Fibroblast of skin of back (primary cell): ENCODE measurements at regions not wholly inside any gene's neighbourhood (a gene's known extent, or its start where the extent isn't known, plus 50 kb on each side); places are given as distances from the start of the nearest gene placed in this dataset.
"Not testable (repeated sequence)": the region's sequence is repeated elsewhere in the genome, so short reads cannot be mapped to it uniquely, and the experiment has no call there.

Experiments
- DNase-seq: peaks from one replicate; pipeline ENCODE4 v3.0.0-alpha.2; 2013

- no peak for DNase-seq
These were observed 129.8 kb upstream of the GBE1 start for GRCh38 chr3:81891055-81891895.

DNA sequence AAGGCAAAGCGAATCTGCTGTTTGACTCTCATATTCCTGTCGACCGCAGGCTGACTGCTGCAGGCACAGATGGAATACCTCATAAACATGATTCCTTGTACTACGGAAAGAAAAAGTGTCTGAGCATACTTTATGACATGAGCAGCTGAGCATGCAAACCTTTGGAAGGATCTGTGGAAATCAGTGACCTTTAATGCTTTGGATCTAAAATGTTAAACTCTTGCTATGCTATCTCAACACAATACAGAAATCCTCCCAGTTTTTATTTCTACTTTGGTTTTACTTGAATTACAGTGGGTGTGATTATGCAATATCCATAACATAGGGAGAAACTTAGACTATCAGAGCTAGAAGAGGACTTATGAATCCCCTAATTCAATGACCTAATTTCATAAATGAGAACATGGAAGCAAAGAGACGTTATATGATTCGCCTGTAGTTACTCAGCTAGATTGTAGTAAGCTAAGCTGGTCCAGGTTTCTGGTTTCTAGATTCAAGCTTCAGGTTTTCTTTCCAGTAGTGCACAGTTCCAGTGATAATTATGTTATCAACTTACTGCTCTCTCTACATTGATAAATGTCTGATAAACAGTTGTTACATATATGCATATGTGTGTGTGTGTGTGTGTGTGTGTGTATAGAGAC lies 127.6 kb upstream of the GBE1 start:
- DNase-seq, result no peak

DNA sequence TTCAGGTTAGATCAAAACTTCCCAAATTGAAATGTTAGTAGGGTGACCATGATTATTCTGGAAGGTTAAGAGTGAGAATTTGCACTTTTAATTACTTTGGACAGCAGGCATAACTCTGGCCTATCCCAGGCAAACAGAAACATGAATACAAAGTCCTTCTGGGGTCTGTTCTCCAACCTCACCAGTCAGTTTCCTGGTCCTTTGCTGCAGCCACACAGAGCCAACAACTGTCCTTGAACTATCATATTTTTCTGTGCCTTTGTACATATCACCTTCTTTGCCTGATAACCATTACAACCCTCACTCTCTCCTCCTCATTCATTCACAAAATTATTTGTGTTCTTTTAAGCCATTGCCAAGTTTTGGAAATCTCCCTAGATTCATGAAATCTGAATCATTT lies 126.0 kb upstream of the GBE1 start:
- no peak for DNase-seq

GRCh38 chr3:81886081-81886480 lies 124.6 kb upstream of the GBE1 start:
- DNase-seq, result peak; percentile 20

DNA sequence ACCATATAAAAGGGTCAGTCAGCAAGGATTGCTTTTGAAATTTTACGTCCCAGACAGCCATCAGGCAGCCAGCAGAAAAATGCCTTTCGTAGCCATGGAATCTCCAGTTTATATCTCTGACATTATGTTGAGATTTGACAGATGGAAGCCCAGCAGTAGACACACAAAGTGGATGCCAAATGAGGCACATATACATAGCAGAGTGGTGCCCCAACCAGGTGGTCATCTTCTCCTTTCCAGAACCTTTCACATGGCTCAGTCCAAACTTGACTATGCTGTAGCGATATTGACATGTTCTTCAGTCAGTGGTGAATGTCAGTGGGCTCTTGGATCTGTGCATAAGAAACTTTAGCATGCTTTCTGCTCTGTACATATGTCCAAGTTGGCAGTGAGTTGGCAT lies 123.3 kb upstream of the GBE1 start:
- no peak for DNase-seq

DNA sequence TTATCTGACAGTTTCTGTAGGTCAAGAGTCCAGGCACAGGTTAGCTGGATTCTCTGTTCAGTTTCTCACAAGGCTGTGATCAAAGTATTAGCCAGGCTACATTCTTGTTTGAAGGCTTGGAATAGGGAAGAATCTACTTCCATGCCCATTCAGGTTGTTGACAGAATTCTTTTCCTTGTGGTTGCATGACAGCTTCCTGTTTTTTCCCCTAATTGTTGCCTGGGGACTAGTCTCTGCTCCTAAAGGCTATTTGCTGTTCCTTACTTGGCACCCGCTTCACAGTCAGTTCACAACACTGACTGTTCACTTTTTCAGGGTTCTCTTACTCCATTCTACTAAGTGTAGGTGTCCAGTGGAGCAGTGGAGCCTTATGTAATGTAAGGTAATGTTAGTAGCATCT lies 115.4 kb upstream of the GBE1 start:
- DNase-seq, result no peak

GRCh38 chr3:81874738-81875137 lies 113.3 kb upstream of the GBE1 start:
- no peak for DNase-seq

- no peak for DNase-seq
These were observed 111.1 kb upstream of the GBE1 start for GRCh38 chr3:81872566-81872965.

GRCh38 chr3:81871358-81872155 lies 110.1 kb upstream of the GBE1 start:
- DNase-seq, result no peak

- no peak for DNase-seq
These were observed 107.9 kb upstream of the GBE1 start for GRCh38 chr3:81869382-81869781.

GRCh38 chr3:81868597-81868996 lies 107.2 kb upstream of the GBE1 start:
- no peak for DNase-seq

GRCh38 chr3:81867875-81868274 lies 106.4 kb upstream of the GBE1 start:
- no peak for DNase-seq

DNA sequence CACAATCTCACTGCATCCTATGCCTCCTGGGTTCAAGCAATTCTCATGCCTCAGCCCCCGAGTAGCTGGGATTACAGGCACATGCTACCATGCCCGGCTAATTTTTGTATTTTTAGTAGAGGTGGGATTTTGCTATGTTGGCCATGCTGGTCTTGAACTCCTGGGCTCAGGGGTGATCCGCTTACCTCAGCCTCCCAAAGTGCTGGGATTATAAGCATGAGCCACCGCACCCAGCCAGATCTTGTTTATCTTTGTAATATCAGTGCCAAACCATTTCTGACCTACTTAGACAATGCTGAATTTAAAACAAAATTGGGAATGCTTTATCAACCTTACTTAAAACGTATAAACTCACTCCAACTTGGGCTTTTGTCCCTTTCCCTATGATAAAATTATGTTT lies 103.7 kb upstream of the GBE1 start:
- not testable (repeated sequence) for DNase-seq

- no peak for DNase-seq
These were observed 102.8 kb upstream of the GBE1 start for GRCh38 chr3:81864272-81864671.

DNA sequence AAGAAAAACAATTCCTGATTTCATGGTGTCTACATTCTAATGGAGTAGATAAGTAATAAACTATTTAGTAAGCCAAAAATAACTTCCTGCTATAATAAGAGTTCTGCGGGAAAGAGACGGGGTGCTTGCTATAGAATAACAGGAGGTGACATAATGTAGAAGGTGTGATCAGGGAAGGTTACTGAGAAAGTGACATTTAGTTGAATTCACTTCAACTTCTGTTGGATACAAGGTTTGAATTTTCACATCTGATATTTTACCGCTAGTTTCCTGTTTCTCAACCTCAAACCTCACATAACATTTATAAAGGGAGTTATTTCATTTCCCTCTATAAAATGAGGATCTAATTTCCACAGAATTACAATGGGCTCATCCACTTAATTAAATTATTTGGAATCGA lies 102.3 kb upstream of the GBE1 start:
- DNase-seq, result no peak

DNA sequence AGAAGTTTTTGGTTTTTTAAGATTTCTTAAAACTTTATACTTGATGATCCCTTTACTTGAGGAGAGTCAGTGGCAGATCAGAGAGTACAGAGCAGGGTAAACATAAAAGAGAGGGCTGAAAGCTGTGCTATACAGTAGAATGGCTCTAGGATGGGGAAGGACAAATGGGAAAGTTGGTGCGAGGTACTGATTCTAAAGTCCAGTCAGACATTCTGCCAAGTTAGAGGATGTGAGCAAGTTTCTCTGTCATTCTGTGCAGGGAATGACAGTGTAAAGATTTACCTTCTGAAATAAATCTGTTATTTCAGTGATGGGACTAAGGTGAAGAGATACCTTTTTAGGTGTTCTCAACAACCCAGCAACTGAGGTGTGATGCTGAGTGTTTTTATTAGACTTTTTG lies 100.1 kb upstream of the GBE1 start:
- no peak for DNase-seq

DNA sequence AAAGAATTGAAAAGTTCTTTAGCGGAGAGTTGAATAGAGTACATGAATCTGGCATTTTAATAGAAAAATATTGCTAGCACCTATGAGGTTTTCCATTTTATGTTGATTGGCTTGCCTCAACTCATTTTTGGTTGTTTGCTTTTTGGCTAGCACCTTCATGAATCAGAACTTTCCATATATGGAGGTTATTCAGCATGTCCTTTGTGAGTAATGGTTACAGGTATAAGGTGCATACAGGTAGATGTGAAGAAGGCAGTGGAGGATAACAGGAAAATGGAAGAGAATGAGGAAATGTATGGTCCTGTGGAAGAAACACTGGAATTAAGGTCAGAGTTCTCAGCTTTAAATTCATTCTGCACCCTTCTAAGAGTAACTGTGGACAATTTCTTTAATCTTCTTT lies 98.1 kb upstream of the GBE1 start:
- no peak for DNase-seq

DNA sequence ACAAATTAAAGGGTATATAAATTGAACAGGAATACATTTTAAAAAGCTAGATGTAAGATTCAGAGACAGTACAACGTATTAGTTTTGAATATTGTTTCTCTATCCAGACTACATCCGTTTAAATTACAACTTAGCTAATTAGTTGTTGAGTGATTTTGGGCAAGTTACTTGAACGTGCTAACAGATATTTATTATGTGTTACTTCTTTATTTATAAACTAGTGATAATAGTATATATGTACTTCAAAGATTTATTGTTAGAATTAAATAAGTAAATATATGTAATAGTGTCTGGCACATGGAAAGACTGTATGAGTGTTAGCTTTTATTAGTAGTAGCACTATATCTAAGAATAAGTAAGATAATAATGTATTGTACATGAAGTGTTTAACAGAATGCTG lies 92.0 kb upstream of the GBE1 start:
- DNase-seq, result no peak

- DNase-seq, result no peak
These were observed 89.7 kb upstream of the GBE1 start for GRCh38 chr3:81851176-81851575.

- no peak for DNase-seq
These were observed 85.5 kb upstream of the GBE1 start for GRCh38 chr3:81846988-81847387.

GRCh38 chr3:81841540-81841939 lies 80.1 kb upstream of the GBE1 start:
- DNase-seq, result peak; percentile 1

GRCh38 chr3:81839504-81840094 lies 78.2 kb upstream of the GBE1 start:
- no peak for DNase-seq

DNA sequence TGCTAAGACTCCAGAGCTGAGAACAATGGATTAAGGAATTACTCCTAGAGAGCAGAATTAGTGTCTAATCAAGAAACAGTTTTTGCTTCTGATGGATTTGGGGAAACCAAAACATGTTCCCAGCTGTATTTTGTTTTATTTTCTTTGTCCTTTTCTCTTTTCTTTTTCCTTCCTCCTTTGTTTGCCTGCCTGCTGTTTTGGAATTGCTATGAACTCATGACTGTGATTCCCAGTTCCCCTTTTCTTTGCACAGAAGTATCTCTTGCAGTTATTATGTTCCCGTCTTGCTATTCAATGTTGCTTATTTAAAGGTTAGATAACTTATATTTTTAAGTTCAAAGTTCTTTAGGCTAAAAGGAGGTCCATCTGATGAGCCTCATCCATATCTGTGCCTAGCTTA lies 77.0 kb upstream of the GBE1 start:
- no peak for DNase-seq
